HL-60 (cell line): ENCODE measurements at regions not wholly inside any gene's neighbourhood (a gene's known extent, or its start where the extent isn't known, plus 50 kb on each side); places are given as distances from the start of the nearest gene placed in this dataset.
"Not testable (repeated sequence)": the region's sequence is repeated elsewhere in the genome, so short reads cannot be mapped to it uniquely, and the experiment has no call there.

Experiments used
- TF ChIP-seq, protein P1 (sequence below): IDR thresholded peaks from 2 replicates; pipeline ENCODE4 v1.6.1; 2012; ENCODE audit warnings: low read depth; ENCODE audit not compliant: insufficient replicate concordance
- TF ChIP-seq, protein P2 (sequence below): IDR thresholded peaks from one replicate; pipeline ENCODE4 v1.5.1; 2011; ENCODE audit warnings: low read length, control low read depth, inconsistent platforms; ENCODE audit not compliant: insufficient read depth

DNA sequence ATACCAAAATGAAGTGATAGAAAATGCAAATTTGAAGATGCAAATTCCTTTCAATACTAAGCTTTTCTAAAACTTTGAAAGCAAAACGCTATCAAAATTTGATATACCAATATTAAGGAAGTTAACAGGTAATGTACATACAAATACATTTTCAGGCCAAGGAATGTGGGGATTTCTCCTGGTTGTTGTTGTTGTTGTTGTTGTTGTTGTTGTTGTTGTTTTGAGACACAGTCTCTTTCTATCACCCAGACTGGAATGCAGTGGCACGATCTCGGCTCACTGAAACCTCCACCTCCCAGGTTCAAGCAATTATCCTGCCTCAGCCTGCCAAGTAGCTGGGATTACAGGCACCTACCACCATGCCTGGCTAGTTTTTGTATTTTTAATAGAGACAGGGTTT lies 224.7 kb upstream of the NEBL start:
- TF ChIP-seq, protein P1, sequence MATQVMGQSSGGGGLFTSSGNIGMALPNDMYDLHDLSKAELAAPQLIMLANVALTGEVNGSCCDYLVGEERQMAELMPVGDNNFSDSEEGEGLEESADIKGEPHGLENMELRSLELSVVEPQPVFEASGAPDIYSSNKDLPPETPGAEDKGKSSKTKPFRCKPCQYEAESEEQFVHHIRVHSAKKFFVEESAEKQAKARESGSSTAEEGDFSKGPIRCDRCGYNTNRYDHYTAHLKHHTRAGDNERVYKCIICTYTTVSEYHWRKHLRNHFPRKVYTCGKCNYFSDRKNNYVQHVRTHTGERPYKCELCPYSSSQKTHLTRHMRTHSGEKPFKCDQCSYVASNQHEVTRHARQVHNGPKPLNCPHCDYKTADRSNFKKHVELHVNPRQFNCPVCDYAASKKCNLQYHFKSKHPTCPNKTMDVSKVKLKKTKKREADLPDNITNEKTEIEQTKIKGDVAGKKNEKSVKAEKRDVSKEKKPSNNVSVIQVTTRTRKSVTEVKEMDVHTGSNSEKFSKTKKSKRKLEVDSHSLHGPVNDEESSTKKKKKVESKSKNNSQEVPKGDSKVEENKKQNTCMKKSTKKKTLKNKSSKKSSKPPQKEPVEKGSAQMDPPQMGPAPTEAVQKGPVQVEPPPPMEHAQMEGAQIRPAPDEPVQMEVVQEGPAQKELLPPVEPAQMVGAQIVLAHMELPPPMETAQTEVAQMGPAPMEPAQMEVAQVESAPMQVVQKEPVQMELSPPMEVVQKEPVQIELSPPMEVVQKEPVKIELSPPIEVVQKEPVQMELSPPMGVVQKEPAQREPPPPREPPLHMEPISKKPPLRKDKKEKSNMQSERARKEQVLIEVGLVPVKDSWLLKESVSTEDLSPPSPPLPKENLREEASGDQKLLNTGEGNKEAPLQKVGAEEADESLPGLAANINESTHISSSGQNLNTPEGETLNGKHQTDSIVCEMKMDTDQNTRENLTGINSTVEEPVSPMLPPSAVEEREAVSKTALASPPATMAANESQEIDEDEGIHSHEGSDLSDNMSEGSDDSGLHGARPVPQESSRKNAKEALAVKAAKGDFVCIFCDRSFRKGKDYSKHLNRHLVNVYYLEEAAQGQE: not testable (repeated sequence)
- TF ChIP-seq, protein P2, sequence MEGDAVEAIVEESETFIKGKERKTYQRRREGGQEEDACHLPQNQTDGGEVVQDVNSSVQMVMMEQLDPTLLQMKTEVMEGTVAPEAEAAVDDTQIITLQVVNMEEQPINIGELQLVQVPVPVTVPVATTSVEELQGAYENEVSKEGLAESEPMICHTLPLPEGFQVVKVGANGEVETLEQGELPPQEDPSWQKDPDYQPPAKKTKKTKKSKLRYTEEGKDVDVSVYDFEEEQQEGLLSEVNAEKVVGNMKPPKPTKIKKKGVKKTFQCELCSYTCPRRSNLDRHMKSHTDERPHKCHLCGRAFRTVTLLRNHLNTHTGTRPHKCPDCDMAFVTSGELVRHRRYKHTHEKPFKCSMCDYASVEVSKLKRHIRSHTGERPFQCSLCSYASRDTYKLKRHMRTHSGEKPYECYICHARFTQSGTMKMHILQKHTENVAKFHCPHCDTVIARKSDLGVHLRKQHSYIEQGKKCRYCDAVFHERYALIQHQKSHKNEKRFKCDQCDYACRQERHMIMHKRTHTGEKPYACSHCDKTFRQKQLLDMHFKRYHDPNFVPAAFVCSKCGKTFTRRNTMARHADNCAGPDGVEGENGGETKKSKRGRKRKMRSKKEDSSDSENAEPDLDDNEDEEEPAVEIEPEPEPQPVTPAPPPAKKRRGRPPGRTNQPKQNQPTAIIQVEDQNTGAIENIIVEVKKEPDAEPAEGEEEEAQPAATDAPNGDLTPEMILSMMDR: not testable (repeated sequence)
